ENCODE measurements at regions not wholly inside any gene's neighbourhood (a gene's known extent, or its start where the extent isn't known, plus 50 kb on each side); places are given as distances from the start of the nearest gene placed in this dataset.

GRCh38 chr13:88395804-88396203, 724.6 kb downstream of the SLITRK5 start:
- TF ChIP-seq NR2C2 (CRISPR knock-in tag; IDR thresholded peaks at IDR 0.05) (no peak), CTCF (IDR thresholded peaks at IDR 0.05) (no peak), FOXP1 (CRISPR knock-in tag; IDR thresholded peaks at IDR 0.05; ENCODE audit: borderline replicate concordance) (no peak), CREM (CRISPR knock-in tag; IDR thresholded peaks at IDR 0.05) (no peak)
- TF ChIP-seq, protein P1, sequence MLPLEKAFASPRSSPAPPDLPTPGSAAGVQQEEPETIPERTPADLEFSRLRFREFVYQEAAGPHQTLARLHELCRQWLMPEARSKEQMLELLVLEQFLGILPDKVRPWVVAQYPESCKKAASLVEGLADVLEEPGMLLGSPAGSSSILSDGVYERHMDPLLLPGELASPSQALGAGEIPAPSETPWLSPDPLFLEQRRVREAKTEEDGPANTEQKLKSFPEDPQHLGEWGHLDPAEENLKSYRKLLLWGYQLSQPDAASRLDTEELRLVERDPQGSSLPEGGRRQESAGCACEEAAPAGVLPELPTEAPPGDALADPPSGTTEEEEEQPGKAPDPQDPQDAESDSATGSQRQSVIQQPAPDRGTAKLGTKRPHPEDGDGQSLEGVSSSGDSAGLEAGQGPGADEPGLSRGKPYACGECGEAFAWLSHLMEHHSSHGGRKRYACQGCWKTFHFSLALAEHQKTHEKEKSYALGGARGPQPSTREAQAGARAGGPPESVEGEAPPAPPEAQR (CRISPR knock-in tag; IDR thresholded peaks at IDR 0.05), result no peak
- TF ChIP-seq, protein P2, sequence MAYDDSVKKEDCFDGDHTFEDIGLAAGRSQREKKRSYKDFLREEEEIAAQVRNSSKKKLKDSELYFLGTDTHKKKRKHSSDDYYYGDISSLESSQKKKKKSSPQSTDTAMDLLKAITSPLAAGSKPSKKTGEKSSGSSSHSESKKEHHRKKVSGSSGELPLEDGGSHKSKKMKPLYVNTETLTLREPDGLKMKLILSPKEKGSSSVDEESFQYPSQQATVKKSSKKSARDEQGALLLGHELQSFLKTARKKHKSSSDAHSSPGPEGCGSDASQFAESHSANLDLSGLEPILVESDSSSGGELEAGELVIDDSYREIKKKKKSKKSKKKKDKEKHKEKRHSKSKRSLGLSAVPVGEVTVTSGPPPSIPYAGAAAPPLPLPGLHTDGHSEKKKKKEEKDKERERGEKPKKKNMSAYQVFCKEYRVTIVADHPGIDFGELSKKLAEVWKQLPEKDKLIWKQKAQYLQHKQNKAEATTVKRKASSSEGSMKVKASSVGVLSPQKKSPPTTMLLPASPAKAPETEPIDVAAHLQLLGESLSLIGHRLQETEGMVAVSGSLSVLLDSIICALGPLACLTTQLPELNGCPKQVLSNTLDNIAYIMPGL (CRISPR knock-in tag; IDR thresholded peaks at IDR 0.05), result no peak
- TF ChIP-seq, protein P3, sequence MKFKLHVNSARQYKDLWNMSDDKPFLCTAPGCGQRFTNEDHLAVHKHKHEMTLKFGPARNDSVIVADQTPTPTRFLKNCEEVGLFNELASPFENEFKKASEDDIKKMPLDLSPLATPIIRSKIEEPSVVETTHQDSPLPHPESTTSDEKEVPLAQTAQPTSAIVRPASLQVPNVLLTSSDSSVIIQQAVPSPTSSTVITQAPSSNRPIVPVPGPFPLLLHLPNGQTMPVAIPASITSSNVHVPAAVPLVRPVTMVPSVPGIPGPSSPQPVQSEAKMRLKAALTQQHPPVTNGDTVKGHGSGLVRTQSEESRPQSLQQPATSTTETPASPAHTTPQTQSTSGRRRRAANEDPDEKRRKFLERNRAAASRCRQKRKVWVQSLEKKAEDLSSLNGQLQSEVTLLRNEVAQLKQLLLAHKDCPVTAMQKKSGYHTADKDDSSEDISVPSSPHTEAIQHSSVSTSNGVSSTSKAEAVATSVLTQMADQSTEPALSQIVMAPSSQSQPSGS (CRISPR knock-in tag; IDR thresholded peaks at IDR 0.05; ENCODE audit: borderline replicate concordance, low read depth), result no peak
